ENCODE measurements at regions not wholly inside any gene's neighbourhood (a gene's known extent, or its start where the extent isn't known, plus 50 kb on each side); places are given as distances from the start of the nearest gene placed in this dataset.

DNA sequence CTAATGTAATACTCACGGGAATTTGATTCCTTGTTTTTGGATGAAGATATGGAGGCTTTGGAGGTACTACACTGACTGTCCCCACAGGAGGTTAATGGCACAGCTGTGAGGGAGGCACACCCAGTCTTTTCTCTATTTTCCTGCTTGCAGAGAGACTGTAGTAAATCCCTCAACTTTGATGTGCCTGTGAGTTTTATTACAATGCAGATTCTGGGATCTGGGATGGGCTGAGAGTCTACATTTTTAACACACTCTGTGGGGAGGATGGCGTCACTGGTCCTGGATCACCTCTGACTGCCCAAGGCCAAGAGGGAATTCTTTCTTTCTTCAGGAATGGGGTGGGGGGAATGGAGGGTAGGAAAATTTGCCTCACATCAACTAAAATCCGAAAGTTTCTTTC is 80.2 kb upstream of the NTM start:
- intact Hi-C loops (cut with DNase I) = no loop called here
- 85% methylated on average over 3 of the region's 3 CpGs for WGBS
- no peak for TF ChIP-seq POLR2AphosphoS5 (IDR thresholded peaks at IDR 0.05)
- TF ChIP-seq POLR2A (IDR thresholded peaks at IDR 0.05; ENCODE audit: low read depth) = no peak
- TF ChIP-seq, protein P1, sequence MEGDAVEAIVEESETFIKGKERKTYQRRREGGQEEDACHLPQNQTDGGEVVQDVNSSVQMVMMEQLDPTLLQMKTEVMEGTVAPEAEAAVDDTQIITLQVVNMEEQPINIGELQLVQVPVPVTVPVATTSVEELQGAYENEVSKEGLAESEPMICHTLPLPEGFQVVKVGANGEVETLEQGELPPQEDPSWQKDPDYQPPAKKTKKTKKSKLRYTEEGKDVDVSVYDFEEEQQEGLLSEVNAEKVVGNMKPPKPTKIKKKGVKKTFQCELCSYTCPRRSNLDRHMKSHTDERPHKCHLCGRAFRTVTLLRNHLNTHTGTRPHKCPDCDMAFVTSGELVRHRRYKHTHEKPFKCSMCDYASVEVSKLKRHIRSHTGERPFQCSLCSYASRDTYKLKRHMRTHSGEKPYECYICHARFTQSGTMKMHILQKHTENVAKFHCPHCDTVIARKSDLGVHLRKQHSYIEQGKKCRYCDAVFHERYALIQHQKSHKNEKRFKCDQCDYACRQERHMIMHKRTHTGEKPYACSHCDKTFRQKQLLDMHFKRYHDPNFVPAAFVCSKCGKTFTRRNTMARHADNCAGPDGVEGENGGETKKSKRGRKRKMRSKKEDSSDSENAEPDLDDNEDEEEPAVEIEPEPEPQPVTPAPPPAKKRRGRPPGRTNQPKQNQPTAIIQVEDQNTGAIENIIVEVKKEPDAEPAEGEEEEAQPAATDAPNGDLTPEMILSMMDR (IDR thresholded peaks at IDR 0.05) = no peak
- no peak for TF ChIP-seq EP300 (IDR thresholded peaks at IDR 0.05)

DNA sequence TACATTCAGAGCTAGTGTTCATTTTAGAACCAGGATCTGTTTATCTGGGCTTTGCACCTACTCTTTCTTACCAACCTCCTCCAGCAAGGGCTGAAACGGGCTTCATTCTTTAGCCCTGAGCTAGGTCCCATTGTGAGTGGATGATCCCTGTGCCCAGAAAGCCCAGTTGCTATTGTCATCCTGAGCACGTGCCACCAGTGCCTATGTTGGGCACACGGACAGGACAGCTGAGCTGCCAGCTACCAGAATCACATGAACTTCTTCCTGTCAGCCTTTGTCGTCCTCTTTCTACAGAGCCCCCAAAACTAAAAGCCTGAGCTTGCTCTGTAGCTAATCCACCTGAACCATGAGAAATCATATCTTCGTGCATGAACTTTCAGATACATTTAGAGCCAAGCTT is 74.4 kb upstream of the NTM start:
- Histone ChIP-seq H3K27ac (replicated peaks in 1 of 4) (no peak overlapping the region), H3K27me3 (peaks cover 0 to 13% (median 0%) of the 10 kb centered on the region in 4 donors)

More for the DNA sequence above, 80.2 kb upstream of the NTM start:
- Histone ChIP-seq H3K4me1 (no peaks in the 10 kb centered on the region), H3K27me3 (no peaks in the 10 kb centered on the region), H3K4me3 (no peak overlapping the region), H3K27ac (replicated peaks in 1 of 4) (no peak overlapping the region), H3K9me3 (peaks cover 0 to 5% (median 0%) of the 10 kb centered on the region in 4 donors), H3K36me3 (no peaks in the 10 kb centered on the region)
- no peak for DNase-seq (ENCODE audit: extremely low spot score)

DNA sequence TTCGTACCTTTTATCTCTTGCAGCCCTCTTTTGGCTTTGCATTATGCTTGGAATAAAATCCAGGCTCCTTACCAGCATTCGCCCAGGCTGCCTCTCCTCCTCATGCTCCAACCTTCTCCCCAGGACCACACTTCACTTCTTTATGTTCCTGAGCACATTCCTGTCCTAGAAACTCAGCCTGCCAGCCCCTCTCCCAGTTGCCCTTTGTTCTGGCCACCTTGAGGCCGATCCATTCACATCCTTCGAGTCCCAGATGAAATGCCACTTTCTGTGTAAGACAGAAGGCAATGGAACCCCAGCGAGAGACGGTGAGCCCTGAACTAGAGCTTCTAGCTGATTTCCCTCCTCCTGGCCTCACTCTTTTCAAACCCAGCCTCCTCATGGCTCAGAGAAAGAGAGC is 73.0 kb upstream of the NTM start:
- Histone ChIP-seq H3K36me3 (no peaks in the 10 kb centered on the region), H3K4me1 (no peaks in the 10 kb centered on the region), H3K9me3 (peaks cover 0 to 2% (median 0%) of the 10 kb centered on the region in 4 donors), H3K27ac (replicated peaks in 1 of 4) (no peak overlapping the region), H3K27me3 (peaks cover 0 to 22% (median 0%) of the 10 kb centered on the region in 4 donors), H3K4me3 (no peak overlapping the region)
- no peak for DNase-seq (ENCODE audit: extremely low spot score)
- 84% methylated on average over 6 of the region's 6 CpGs for WGBS
- intact Hi-C loops (cut with DNase I) = no loop called here
- TF ChIP-seq, protein P1 (IDR thresholded peaks at IDR 0.05) = no peak
- no peak for TF ChIP-seq POLR2A (IDR thresholded peaks at IDR 0.05; ENCODE audit: low read depth)
- TF ChIP-seq POLR2AphosphoS5 (IDR thresholded peaks at IDR 0.05) = no peak
- TF ChIP-seq EP300 (IDR thresholded peaks at IDR 0.05) = no peak

More for the DNA sequence above, 74.4 kb upstream of the NTM start:
- intact Hi-C loops (cut with DNase I) = no loop called here
- TF ChIP-seq, protein P1 (IDR thresholded peaks at IDR 0.05) = no peak
- TF ChIP-seq EP300 (IDR thresholded peaks at IDR 0.05) (no peak), POLR2AphosphoS5 (IDR thresholded peaks at IDR 0.05) (no peak), POLR2A (IDR thresholded peaks at IDR 0.05; ENCODE audit: low read depth) (no peak)
- no peak for DNase-seq (ENCODE audit: extremely low spot score)
- no peaks in the 10 kb centered on the region for H3K4me1 ChIP-seq
- no peaks in the 10 kb centered on the region for H3K36me3 ChIP-seq
- 74% methylated on average over 5 of the region's 5 CpGs for WGBS
- H3K9me3 ChIP-seq = peaks cover 0 to 5% (median 0%) of the 10 kb centered on the region in 4 donors
- H3K4me3 ChIP-seq = no peak overlapping the region

DNA sequence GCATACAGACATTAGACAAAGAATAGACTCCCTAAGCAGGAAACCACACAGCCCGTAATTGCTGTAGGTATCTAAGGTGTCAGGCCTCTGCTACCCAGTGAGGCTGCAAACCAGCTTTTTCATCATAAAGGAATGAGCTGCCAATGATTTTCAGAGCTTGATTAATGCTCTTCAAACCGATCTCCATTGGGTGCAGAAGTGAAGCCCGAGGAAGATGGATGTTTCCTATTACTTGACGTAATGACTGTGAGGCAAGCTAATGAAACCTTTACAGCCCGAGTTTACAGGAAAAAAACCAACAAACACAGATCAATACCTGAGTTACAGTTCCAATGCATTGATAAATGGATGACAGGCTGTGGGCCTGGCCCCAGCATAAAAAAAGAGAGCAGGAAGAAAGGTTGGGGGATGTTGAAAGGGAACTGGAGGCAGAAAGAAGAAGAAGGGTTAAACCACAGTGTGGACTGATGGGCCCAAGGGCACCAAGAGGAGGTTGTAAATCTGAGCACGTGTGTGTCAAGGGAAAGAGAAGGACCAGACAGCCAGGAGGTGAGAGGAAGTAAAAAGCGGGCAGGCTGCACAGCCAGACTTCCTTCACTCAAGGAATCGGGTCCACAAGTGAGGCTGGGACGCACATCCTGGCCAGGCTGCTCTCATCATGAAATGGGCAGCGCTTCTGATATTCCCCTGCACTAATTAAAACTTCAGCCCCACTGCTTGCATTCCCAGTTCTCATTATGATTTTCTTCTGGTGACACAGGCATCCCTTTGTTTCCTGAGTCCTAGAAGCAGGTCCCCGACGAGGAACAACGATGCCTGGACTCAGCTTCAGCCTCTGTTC is 70.6 kb upstream of the NTM start:
- Histone ChIP-seq H3K36me3 (no peaks in the 10 kb centered on the region), H3K4me3 (no peak overlapping the region), H3K27me3 (peaks cover 0 to 30% (median 0%) of the 10 kb centered on the region in 4 donors), H3K27ac (replicated peaks in 1 of 4) (no peak overlapping the region), H3K9me3 (no peaks in the 10 kb centered on the region), H3K4me1 (no peaks in the 10 kb centered on the region)
- intact Hi-C loops (cut with DNase I) = no loop called here
- WGBS = 58% methylated on average over 13 of the region's 13 CpGs
- TF ChIP-seq EP300 (IDR thresholded peaks at IDR 0.05) (no peak), POLR2A (IDR thresholded peaks at IDR 0.05; ENCODE audit: low read depth) (no peak), POLR2AphosphoS5 (IDR thresholded peaks at IDR 0.05) (no peak)
- TF ChIP-seq, protein P1 (IDR thresholded peaks at IDR 0.05) = no peak
- DNase-seq (ENCODE audit: extremely low spot score) = no peak
